ENCODE measurements at regions not wholly inside any gene's neighbourhood (a gene's known extent, or its start where the extent isn't known, plus 50 kb on each side); places are given as distances from the start of the nearest gene placed in this dataset.

DNA sequence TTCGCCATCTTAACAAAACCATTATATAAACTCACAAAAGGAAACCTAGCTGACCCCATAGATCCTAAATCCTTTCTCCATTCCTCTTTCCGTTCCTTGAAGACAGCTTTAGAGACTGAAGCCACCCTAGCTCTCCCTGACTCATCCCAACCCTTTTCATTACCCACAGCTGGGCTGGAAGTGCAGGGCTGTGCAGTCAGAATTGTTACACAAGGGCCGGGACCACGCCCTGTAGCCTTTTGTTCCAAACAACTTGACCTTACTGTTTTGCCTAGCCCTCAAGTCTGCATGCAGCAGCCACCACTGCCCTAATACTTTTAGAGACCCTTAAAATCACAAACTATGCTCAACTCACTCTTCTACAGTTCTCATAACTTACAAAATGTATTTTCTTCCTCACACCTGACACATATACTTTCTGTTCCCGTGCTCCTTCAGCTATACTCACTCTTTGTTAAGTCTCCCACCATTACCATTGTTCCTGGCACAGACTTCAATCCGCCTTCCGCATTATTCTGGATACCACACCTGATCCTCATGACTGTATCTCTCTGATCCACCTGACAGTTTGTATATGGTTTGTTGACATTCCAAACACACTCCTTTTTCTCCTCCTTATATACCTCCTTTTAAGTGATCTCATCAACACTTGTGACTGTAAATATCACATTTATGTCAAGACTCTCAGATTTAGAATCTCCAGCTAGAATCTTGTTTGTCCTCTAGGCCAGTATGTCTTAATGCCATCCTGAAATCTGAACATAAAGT lies 208.7 kb downstream of the KITLG start:
- no peak for DNase-seq

DNA sequence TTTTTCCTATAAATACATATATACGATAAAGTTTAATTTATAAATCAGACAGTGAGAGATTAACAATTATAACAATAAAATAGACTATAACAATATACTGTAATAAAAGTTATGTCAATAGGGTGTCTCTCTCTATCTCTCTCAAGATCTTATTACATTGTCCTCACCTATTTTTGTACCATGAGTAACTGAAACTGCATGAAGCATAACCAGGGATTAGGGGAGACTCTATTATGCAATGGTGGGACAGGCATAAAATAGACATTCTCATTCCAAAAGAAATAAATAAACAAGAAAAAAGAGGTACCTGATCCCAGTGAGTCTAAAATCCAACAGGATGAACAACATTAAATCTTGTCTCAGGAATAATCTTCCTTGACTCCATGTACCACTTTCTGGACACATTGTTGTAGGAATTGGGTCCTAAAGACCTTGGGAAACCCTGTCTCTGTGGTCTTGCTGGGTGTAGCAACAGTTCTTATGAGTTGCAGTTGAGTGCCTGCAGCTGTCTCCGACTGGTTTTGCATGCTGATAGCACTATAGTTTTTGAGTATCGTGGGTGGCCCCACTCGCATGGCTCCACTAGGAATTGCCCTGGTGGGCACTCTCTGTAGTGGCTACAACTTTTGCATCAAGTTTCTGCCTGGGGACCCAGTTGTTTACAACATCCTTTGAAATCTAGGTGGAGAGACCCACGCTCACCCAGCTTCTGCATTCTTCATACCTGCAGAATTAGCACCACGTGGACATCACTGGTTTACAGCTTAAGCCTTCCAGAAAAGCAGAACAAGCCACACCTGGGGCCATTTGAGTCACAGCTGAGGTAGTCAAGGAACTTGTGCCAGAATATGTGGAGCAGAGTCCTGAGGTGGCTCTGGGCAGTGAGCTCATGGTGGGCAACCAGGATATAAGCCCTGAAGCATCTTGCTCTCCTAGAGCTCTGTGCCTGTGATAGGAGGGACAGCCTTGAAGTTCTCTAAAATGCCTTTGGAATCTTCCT lies 204.7 kb downstream of the KITLG start:
- no peak for DNase-seq

DNA sequence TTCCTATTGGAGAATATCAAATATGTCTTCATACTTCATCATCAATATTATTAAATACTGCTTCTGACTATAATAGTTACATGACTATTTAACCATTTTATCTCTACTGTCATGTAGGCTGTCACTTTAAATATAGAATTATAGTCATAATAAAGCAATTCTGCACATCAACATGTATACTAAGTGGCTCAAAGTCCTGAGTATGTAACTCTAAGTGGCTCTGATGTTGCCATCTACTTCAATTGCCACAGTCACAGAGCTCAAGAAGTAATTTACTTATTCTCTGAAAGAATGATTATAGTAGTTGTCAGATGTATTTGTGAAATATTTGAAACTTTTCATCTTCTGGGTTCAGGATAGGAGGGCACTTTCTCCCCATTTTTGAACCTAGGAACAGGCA lies 202.3 kb downstream of the KITLG start:
- DNase-seq: no peak

DNA sequence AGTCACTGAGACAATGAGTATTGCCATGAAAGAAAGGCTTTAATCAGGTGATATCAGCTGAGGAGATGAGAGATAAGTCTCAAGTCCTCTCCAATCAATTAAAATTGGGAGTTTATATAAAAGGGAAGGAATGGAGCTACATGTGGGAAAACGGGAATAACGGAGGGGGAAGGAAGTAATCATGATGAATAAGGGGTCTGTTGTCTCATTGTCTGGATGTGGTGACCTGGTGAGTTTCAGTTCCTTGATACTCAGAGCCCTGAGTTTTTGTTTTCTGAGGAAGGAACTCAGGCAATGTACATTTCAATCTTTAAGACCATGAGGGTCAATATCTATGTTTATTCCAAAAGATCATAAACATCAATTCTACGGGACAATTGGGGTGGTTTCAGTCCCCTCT lies 198.8 kb downstream of the KITLG start:
- no peak for DNase-seq

DNA sequence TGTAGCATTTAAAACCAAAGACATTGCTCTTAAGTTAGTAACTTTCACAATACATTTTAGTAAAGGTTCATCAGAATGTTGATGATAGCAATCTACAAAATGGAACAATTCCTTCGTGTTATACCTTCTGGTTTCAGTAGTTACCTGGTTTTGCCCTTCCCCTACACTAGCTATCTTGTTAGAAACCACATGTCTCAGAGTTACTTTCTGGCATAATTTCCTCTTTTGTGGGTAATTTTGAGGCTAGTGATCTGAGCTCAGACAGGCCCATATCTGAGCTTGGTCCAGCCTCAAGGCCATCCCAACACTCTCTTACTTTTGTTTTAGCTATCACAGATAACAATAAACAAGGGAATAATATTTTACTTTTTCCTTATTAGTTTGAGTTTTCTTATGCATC lies 196.9 kb downstream of the KITLG start:
- DNase-seq: no peak

DNA sequence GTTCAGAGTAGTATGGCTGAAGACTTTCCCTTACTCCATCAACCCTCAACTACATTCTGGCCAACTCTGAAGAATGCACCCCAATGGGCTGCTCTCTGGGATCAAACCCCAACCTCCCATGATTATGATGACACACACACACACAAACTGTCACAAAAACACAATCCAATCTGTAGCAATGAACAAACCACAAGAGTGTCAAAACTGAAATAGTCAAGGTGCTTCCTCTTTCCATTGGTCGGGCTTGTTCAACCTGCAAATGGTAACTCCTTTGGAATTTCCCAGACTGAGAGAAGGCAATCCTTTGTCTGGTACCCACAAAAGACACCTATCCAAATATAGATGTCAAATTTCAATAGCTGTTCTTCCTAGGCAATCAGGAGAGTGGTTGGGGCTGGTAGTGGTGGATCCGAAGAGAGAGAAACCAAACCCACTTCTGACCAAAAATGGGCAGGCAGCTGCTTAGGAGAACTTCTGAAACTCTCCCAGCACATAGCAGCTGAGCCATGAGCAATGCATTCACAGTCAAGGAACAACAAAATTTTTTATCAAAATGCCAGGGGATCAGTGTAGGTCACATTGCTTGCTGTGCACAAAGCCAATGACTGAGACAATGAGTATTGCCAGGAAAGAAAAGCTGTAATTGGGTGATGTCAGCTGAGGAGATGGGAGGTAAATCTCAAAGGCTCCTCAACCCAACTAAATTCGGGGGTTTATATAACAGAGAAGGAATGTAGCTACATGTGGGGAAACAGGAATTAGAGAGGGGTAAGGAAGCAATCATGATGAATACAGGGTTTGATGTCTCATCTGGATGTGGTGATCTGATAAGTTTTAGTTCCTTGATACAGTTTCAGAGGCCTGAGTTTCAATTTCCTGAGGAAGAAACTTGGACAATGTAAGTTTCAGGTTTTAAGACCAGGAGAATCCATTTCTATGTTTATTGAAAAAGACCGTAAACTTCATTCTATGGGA lies 191.4 kb downstream of the KITLG start:
- DNase-seq: no peak

DNA sequence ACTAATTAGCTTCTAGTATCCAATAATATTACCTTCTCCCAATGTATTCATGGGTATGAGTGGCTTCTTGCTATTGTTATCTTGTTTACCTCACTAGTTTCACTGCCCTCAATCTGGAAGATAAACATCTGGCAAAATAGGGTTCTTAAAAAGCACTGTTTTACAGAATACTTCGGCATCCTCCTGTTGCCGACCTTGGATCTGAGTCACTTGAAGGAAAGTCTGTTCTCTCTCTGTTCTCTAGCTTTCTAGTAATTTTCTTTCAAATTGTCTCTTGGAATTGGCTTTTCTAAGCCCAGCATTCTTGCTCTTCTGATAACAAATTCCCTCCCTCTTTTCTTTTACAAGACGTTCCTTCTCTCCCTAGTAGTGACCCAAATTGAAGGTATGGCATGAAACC lies 189.5 kb downstream of the KITLG start:
- DNase-seq: no peak

DNA sequence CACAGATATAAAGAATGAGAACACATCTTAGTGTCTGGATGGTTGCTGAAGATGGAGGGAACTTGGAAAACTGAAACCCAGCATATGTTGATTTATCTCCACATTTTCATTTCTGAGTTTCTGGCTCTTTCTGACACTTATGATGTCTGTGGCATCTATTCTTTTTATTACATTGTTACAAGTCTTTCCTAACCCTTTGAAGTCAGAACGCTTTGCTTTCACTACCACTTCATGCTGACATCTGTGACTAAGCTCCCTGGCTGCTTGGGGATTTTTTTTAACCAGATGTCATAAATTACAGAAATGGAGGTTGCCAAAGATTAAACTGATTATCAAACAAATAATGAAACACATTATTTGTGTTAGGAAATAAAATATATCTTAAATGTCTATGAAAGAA lies 188.7 kb downstream of the KITLG start:
- no peak for DNase-seq

DNA sequence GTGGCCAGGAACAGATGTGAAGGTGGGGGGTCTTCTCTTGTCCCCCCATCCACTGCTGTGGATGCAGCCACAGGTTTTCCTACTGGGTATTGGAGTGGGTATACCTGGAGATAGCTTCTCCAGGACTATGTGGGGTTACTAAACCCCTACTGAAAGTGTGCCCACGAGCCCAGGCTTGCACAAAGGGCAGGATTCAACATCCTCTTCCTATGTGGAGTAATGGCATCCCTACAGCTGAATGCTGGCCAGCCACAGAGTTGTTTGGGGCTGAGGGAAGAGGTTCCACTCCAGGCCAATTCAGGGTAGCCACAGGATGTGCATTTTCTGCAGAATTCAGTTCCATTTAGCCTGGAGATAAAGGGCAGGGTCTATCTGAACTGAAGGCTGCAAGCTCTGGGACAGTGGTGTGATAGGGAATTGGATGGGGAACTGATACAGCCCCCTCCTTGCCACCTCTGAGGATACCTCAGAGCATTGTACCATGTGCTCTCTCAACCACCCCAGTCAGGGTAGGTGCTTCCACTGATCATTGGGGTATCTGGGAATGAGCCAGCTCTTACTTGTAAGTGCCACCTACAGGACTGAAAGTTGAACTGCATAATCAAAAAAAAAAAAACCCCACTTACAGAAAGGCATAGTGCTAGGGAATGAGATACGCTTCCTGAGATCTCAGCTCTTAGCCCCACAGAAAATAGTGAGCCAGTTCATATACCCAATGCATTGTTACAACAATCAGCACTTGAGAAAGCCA lies 187.1 kb downstream of the KITLG start:
- no peak for DNase-seq

DNA sequence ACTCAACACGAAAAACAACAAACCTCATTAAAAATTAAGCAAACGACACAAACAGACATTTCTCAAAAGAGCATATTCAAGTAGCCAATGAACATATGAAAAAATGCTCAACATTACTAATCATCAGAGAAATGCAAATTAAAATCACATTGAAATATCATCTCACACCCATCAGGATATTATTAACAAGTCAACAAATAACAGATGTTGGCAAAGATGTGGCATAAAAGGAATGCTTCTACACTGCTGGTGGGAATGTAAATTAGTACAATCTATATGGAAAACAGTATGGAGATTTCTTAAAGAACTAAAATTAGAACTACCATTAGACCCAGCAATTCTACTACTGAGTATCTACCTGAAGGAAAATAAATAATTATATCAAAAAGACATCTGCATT lies 182.2 kb downstream of the KITLG start:
- no peak for DNase-seq

DNA sequence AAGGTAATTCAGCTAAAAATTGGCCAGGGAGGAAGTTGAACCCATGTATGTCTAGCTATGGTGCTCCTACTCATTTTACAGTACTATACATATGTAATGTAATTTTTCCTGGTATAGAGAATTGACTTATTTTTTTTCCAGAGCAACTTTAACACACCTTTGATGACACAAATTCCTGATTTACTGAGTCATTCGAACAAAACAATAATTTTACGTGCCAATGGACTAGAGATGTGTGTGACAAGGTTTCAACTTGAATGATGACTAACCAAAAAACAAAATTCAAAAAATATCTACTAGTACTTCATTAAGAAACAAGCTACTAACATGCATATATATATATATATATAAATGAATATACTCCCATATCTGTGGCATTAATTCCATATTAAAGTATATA lies 180.5 kb downstream of the KITLG start:
- DNase-seq: no peak

DNA sequence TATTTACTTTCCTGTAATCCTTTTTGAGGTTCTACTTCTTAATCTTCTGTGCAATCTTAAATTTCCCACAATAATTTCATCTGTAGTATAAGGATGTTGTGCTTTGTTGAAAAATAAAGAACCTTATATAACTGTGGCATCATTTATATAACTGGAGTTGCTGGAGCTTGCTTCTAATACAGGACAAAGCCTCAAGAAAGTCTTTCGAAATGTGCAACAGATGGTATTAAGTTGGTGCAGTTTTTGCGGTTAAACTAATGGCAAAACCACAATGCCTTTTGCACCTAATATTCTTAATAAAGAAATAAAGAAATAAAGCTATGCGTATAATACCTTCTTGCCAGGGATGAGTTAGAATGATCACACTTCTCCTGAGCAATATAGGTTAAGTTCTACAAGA lies 180.0 kb downstream of the KITLG start:
- DNase-seq: no peak

DNA sequence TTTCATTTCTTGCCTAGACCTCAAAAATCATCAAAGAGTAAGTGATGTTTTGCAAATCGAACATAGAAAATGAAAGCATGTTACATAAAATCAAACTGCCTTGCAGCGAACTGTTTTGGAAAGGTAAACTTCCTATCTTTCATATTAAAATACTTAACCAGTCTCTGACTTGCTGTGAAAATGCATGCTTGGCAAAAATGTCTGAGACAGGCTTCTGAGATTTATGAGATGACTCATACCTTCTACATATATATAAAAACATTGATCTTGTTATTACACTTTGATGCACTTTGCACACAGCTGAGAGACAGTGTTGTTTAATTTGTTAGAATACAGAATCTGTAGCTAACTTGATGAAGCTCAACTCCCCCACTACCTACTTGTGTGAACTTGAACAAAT lies 179.1 kb downstream of the KITLG start:
- DNase-seq: no peak

DNA sequence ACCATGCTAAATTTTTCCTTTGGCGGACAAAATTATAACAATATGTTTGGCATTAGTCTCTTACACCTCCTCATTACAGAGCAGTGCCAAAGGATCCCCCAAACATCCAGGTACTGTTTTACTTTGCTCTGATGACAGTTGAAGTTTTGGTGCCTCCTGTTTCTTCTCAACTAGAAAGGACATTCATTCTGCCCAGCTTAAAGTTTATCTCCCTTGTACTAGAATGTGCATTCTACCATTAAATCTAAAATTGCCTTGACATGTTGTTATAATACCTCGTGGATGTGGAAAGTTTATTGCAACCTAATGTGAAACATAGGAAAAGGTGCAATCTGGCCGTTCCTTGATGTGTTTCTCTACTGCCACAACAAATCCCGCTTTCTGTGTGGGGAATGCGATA lies 173.4 kb downstream of the KITLG start:
- no peak for DNase-seq

DNA sequence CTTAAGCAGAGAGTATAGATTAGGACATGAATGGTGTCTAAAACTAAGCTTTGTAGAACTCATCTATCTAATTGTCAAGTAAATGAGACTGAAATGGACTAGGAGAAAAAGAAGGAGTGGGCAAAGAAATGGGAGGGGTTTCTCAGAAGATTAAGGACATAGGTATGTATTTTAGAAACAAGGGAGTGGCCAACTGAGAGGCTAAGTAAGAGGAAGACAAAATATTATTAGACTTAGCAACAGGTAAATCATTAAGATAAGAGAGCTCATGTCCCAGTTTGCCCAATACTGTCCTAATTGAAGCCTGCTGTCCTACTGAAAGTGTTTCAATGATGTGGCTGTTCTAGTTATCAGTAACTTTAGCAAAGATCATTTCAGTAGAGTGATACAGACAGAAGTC lies 171.4 kb downstream of the KITLG start:
- no peak for DNase-seq

DNA sequence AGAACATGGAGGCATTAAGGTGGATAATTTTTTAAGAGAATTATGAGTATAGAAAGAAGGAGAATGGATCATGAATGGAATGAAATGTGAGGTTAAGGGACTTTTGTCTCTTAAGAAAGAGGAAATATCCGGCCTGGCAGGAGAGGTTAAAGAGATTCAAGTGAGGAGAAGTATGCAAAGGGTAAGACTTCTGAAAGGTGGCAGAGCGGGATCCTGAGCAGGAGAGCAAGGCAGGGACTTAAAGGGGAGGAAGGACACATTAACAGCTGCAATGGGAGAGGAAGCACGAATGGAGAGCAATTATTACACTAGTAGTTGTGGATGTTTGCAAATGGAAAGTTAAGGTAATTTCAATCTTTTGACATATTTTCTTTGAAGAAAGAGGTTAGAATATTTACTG lies 171.0 kb downstream of the KITLG start:
- DNase-seq: no peak

DNA sequence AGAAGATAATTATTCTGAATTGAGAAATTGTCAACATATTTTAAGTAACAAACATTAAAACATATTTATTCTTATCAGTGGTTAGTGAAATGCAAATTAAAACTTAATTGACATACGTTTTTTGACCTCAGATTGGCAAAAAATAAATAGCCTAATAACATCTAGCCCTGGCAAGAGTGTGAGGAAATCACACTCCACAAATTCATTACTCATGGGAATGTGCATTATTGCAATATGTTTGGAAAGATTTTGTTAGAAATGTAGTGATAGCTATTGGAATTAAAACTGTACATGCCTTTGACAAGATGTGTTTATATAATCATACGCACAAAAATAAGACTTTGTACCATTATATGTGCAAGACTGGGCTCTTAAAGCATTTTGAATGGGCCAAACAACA lies 168.6 kb downstream of the KITLG start:
- DNase-seq: no peak

DNA sequence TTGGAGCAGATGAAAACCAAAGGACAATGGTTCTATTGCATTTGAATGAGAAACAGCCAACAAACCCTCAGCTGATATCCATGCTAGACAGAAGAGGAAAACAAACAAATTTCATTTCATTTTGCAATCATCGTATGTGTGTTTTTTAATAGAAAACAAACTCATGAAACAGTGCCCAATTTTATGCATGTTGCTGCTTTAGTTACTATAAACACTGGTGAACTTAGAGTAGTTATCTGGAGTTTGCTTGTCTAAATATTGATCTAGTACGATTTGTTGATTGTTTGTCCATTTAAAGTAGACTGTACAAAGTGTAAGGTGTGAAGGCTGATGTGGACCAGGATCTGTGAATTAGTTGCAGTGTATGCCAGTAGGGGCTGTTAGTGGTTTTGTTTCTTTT lies 166.6 kb downstream of the KITLG start:
- no peak for DNase-seq

DNA sequence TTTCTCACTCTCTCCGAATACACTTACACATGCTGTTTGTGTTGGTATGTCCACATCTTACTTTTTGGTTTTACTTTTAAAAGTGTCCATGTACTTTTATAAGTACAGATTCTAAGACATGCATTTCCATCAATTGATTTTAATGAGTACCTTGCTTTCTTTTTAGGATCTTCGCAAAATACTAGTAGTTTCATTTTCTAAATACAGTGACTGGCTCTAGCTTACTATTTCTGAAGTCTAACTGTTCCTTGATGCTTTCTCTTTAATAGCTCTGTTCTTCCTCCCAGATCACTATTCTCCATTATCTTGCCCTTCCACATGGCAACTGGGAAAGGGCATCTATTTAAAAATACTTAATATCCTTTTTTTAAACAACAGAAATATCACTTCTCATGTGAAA lies 164.1 kb downstream of the KITLG start:
- DNase-seq: no peak

DNA sequence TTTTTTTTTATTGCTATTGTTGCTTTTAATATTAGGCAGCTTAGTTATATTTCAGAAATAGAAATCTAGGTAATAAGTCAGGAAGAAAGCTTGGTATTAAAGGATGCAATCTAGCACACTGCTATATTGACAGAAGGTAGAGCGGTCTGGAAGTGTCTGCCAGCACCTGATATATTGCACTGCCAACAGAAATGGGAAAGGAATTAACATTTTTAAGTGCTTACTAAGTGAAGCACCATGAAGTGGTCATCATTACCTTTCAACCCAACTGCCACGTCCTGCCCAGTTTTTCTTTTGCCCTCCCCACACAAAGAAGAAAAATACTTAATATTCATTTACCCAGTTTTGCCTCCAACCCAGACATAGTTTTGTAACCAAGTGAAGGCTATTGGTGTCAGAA lies 163.5 kb downstream of the KITLG start:
- DNase-seq: no peak

DNA sequence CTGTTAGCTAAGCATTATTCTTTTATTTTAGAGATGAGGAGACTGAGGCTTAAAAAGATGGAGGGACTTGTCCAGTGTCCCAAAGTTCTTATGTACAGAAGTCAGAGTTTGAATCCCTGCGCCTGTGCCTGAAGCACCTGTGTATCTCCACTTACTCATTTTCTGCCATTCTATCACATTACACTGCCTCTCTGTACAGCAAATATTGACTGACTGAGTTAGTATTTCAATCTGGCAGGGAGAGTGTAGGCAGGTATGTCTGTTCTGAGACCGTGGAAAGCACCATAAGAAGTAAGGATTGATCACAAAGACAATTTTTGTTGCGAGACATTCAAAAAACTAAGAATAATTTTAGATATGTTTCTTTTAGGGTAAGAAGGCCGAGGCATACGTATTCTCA lies 162.7 kb downstream of the KITLG start:
- DNase-seq: no peak

DNA sequence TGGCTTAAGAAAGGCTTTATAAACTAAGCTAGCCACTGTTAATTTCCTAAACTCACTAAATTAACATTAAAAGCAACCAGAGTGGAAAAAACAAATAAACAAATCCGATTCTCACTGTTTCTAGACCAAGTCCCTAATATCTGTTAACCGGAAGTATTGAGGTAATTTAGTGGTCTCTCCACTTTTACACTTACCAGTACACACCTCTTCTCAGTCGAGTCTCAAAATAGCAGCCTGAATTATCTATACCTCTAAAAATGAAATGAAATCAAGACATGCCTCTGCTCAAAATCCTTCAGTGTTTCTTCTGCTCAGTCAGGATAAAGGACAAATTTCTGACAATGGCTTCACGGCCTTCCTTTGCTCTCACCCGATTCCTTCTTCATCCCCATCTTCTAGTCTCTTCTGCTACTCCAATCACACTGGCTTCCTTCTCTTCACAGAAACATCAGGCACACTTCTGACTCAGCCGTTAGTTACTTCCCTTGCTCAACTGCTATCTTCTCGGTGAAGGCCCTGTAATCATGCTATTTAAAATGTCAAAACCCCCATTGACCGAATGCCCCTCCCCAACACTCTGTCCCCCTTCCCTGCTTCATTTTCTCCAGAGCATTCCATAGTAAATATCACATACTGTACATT lies 161.3 kb downstream of the KITLG start:
- DNase-seq: no peak

Measured in stimulated activated CD4-positive, alpha-beta T cell treated with anti-CD3 and anti-CD28 coated beads, Interleukin-2, amount 100 ng/mL, for 48 hours (primary cell).